NOMO-1 treated with dmso at 0.1 percent for 144 hours (cell line): ENCODE measurements at regions not wholly inside any gene's neighbourhood (a gene's known extent, or its start where the extent isn't known, plus 50 kb on each side); places are given as distances from the start of the nearest gene placed in this dataset.

ENCODE experiments used
- DNase-seq: peaks from one replicate; lab custom pipeline; 2025; ENCODE audit not compliant: unreplicated experiment; lab: John Stamatoyannopoulos, UW

- no peak for DNase-seq
Measured at GRCh38 chr4:185862340-185862739, 50.3 kb upstream of the SORBS2 start.

- DNase-seq = no peak
Measured at GRCh38 chr4:185863946-185864345, 52.0 kb upstream of the SORBS2 start.

GRCh38 chr4:185865901-185866328, 53.9 kb upstream of the SORBS2 start:
- no peak for DNase-seq

- no peak for DNase-seq
Measured at GRCh38 chr4:185867770-185868169, 55.8 kb upstream of the SORBS2 start.

GRCh38 chr4:185868983-185869382, 57.0 kb upstream of the SORBS2 start:
- DNase-seq = no peak

GRCh38 chr4:185869427-185869826, 57.4 kb upstream of the SORBS2 start:
- no peak for DNase-seq

- no peak for DNase-seq
Measured at GRCh38 chr4:185870366-185870765, 58.4 kb upstream of the SORBS2 start.

GRCh38 chr4:185872747-185873380, 60.9 kb upstream of the SORBS2 start:
- DNase-seq = no peak

GRCh38 chr4:185874516-185875230, 62.7 kb upstream of the SORBS2 start:
- DNase-seq = no peak

GRCh38 chr4:185875316-185875907, 63.4 kb upstream of the SORBS2 start:
- DNase-seq = no peak

- DNase-seq = no peak
Measured at GRCh38 chr4:185878633-185879032, 66.6 kb upstream of the SORBS2 start.

- DNase-seq = no peak
Measured at GRCh38 chr4:185879666-185880312, 67.8 kb upstream of the SORBS2 start.

GRCh38 chr4:185880571-185880970, 68.6 kb upstream of the SORBS2 start:
- DNase-seq = no peak

- no peak for DNase-seq
Measured at GRCh38 chr4:185881430-185881829, 69.4 kb upstream of the SORBS2 start.

GRCh38 chr4:185883591-185883990, 71.6 kb upstream of the SORBS2 start:
- DNase-seq = no peak

GRCh38 chr4:185885075-185885474, 73.1 kb upstream of the SORBS2 start:
- no peak for DNase-seq

GRCh38 chr4:185885604-185886003, 73.6 kb upstream of the SORBS2 start:
- DNase-seq = no peak

GRCh38 chr4:185886832-185887524, 75.0 kb upstream of the SORBS2 start:
- DNase-seq = peak; percentile 44

GRCh38 chr4:185888676-185889075, 76.7 kb upstream of the SORBS2 start:
- DNase-seq = no peak

GRCh38 chr4:185889585-185889984, 77.6 kb upstream of the SORBS2 start:
- no peak for DNase-seq

- no peak for DNase-seq
Measured at GRCh38 chr4:185890196-185890595, 78.2 kb upstream of the SORBS2 start.
